ENCODE measurements at regions not wholly inside any gene's neighbourhood (a gene's known extent, or its start where the extent isn't known, plus 50 kb on each side); places are given as distances from the start of the nearest gene placed in this dataset.
"Not testable (repeated sequence)": the region's sequence is repeated elsewhere in the genome, so short reads cannot be mapped to it uniquely, and the experiment has no call there.

- DNase-seq, result no peak
Measured at GRCh38 chr5:56763711-56764466, 51.5 kb upstream of the MAP3K1 start.

GRCh38 chr5:56763182-56763581 lies 52.2 kb upstream of the MAP3K1 start:
- no peak for DNase-seq

- no peak for DNase-seq
Measured at GRCh38 chr5:56761151-56761885, 54.0 kb upstream of the MAP3K1 start.

GRCh38 chr5:56760723-56761122 lies 54.6 kb upstream of the MAP3K1 start:
- DNase-seq, result no peak

GRCh38 chr5:56759521-56760216 lies 55.7 kb upstream of the MAP3K1 start:
- no peak for DNase-seq

- DNase-seq, result no peak
Measured at GRCh38 chr5:56757077-56757476, 58.3 kb upstream of the MAP3K1 start.

GRCh38 chr5:56755036-56755555 lies 60.3 kb upstream of the MAP3K1 start:
- DNase-seq, result no peak

GRCh38 chr5:56753588-56753987 lies 61.8 kb upstream of the MAP3K1 start:
- DNase-seq, result not testable (repeated sequence)

- no peak for DNase-seq
Measured at GRCh38 chr5:56751572-56752313, 63.6 kb upstream of the MAP3K1 start.

- DNase-seq, result no peak
Measured at GRCh38 chr5:56749842-56750241, 65.5 kb upstream of the MAP3K1 start.

- DNase-seq, result no peak
Measured at GRCh38 chr5:56746553-56747339, 68.6 kb upstream of the MAP3K1 start.

GRCh38 chr5:56745864-56746263 lies 69.5 kb upstream of the MAP3K1 start:
- no peak for DNase-seq

- no peak for DNase-seq
Measured at GRCh38 chr5:56740868-56741267, 74.5 kb upstream of the MAP3K1 start.

GRCh38 chr5:56739990-56740389 lies 75.4 kb upstream of the MAP3K1 start:
- no peak for DNase-seq

GRCh38 chr5:56737951-56738606 lies 77.3 kb upstream of the MAP3K1 start:
- no peak for DNase-seq

- DNase-seq, result no peak
Measured at GRCh38 chr5:56737002-56737621, 78.2 kb upstream of the MAP3K1 start.

GRCh38 chr5:56735849-56736641 lies 79.3 kb upstream of the MAP3K1 start:
- no peak for DNase-seq

- DNase-seq, result no peak
Measured at GRCh38 chr5:56734091-56734694, 81.2 kb upstream of the MAP3K1 start.

- DNase-seq, result no peak
Measured at GRCh38 chr5:56733580-56733979, 81.8 kb upstream of the MAP3K1 start.

- DNase-seq, result no peak
Measured at GRCh38 chr5:56732121-56732520, 83.2 kb upstream of the MAP3K1 start.
